ENCODE measurements at regions not wholly inside any gene's neighbourhood (a gene's known extent, or its start where the extent isn't known, plus 50 kb on each side); places are given as distances from the start of the nearest gene placed in this dataset.

DNA sequence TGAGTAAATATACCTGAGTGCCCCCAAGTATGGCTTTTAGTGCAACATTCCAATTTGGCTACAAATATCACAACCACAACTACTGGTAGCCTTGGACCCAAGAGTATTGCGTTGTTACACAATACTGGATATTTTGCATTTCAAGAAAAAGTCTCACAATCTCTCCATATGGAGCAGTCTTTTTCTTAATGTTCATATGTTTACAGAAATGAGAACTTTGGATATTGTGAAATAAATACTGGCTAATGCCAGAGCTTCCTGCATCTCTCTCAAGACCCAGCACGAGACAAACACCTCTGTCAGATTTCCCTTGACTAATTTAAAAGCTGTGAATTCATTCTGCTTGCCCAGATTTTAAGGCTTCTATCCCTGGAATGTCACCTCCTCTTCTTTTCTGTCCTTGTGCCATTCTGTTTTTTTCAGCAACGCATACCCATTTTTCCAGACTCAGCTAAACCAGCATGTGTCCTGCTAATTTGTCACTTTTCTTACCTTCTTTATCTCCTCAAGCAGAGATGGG is 136.2 kb upstream of the BACE2 start:
- no peak overlapping the region for H3K27ac Mint-ChIP-seq
- DNase-seq (no peak), ATAC-seq (ENCODE audit: low read depth in 2 of 2) (no peak)
- H3K4me3 Mint-ChIP-seq, result no peak overlapping the region
- H3K9me3 Mint-ChIP-seq, result peaks cover 0 to 21% (median 0%) of the 10 kb centered on the region in 7 donors
- peaks cover 17 to 32% (median 26%) of the 10 kb centered on the region in 3 donors for H3K27me3 Mint-ChIP-seq
- no peaks in the 10 kb centered on the region for H3K36me3 Mint-ChIP-seq
- H3K4me1 Mint-ChIP-seq, result no peaks in the 10 kb centered on the region

GRCh38 chr21:41032541-41032940 is 135.4 kb upstream of the BACE2 start:
- H3K4me3 Mint-ChIP-seq, result no peak overlapping the region
- no peak for DNase-seq
- no peaks in the 10 kb centered on the region for H3K4me1 Mint-ChIP-seq
- H3K9me3 Mint-ChIP-seq, result peaks cover 0 to 21% (median 0%) of the 10 kb centered on the region in 7 donors
- ATAC-seq (ENCODE audit: low read depth in 2 of 2), result no peak
- H3K27me3 Mint-ChIP-seq, result peaks cover 17 to 32% (median 26%) of the 10 kb centered on the region in 3 donors
- H3K27ac Mint-ChIP-seq, result no peak overlapping the region
- no peaks in the 10 kb centered on the region for H3K36me3 Mint-ChIP-seq

DNA sequence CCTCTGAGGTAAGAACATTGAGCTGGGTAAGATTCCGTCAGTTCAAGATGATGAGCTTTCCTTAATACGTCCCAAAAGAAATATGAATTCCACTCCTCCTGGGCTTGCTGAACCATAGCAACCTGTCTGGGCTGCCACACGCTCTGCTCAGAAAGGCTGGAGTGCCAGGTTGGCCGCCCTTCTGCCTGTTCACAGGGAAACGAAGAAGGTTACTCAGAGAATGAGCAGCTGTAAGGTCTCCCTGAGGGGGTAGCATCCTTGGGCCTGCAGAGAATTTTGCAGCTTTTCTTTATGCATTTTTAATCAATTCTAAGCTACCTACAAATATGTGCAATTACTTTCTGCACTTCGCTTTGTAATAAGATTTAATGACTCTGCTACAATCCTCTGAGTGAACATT is 130.7 kb upstream of the BACE2 start:
- Mint-ChIP-seq H3K4me3 (no peak overlapping the region), H3K36me3 (no peaks in the 10 kb centered on the region), H3K4me1 (no peaks in the 10 kb centered on the region), H3K9me3 (peaks cover 0 to 11% (median 0%) of the 10 kb centered on the region in 7 donors), H3K27me3 (peaks cover 6 to 25% (median 20%) of the 10 kb centered on the region in 3 donors), H3K27ac (no peak overlapping the region)
- ATAC-seq (ENCODE audit: low read depth in 2 of 2) (no peak), DNase-seq (no peak)

GRCh38 chr21:41037936-41038335 is 130.0 kb upstream of the BACE2 start:
- Mint-ChIP-seq H3K36me3 (no peaks in the 10 kb centered on the region), H3K27ac (no peak overlapping the region)

GRCh38 chr21:41043014-41043413 is 124.9 kb upstream of the BACE2 start:
- DNase-seq (no peak), ATAC-seq (ENCODE audit: low read depth in 2 of 2) (no peak)
- Mint-ChIP-seq H3K27ac (no peak overlapping the region), H3K4me1 (peaks cover 0 to 3% (median 0%) of the 10 kb centered on the region in 3 donors), H3K4me3 (no peak overlapping the region), H3K36me3 (no peaks in the 10 kb centered on the region), H3K9me3 (no peaks in the 10 kb centered on the region), H3K27me3 (peaks cover under 1 to 29% (median 5%) of the 10 kb centered on the region in 3 donors)

More at GRCh38 chr21:41037936-41038335, 130.0 kb upstream of the BACE2 start:
- Mint-ChIP-seq H3K4me3 (no peak overlapping the region), H3K9me3 (peaks cover 0 to 4% (median 0%) of the 10 kb centered on the region in 7 donors), H3K4me1 (no peaks in the 10 kb centered on the region), H3K27me3 (peaks cover 2 to 18% (median 17%) of the 10 kb centered on the region in 3 donors)
- no peak for DNase-seq
- ATAC-seq (ENCODE audit: low read depth in 2 of 2), result no peak

DNA sequence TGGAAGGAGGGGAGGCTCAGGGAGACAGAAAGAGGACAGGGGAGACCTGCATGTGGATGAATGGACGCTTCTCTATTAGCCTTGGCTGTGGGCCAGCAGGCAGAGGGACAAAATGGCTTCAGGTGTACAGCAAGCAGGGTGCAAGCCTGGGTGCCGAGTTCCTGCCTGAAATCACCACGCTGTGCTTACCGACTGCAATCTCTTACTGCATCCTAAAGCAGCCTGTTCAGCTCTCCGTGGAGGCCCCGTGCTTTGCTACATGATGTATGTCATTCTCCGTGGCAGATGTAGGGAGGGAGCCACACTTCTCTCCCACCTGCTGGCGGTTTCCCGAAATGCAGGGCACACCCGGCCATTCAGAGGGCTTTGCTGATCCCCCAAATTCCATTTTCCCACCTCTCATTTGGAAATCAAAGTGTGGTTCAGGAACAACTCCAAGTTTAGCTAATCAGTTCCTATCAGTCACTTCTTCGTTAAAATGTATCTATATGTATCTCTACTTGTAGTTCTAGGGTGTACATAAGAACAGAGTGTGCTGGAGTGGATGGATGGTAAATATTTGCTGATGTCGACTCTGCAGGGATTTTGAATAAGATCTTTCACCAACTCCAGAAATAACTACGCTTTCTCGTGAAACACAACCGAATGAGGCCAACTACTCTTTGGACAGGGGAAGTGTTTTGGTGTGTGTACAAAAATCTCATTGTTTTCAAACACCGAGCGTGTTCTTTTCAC is 122.3 kb upstream of the BACE2 start:
- DNase-seq (no peak), ATAC-seq (ENCODE audit: low read depth in 2 of 2) (no peak)
- H3K27ac Mint-ChIP-seq, result no peak overlapping the region
- H3K27me3 Mint-ChIP-seq, result peaks cover 0 to 35% (median 6%) of the 10 kb centered on the region in 3 donors
- peaks cover 0 to 3% (median 0%) of the 10 kb centered on the region in 3 donors for H3K4me1 Mint-ChIP-seq
- H3K4me3 Mint-ChIP-seq, result no peak overlapping the region
- no peaks in the 10 kb centered on the region for H3K9me3 Mint-ChIP-seq
- H3K36me3 Mint-ChIP-seq, result no peaks in the 10 kb centered on the region

- H3K36me3 Mint-ChIP-seq, result no peaks in the 10 kb centered on the region
- H3K4me1 Mint-ChIP-seq, result peaks cover 0 to 3% (median 0%) of the 10 kb centered on the region in 3 donors
- H3K9me3 Mint-ChIP-seq, result no peaks in the 10 kb centered on the region
- no peak for DNase-seq
- no peak for ATAC-seq (ENCODE audit: low read depth in 2 of 2)
- H3K27ac Mint-ChIP-seq, result no peak overlapping the region
- H3K4me3 Mint-ChIP-seq, result no peak overlapping the region
- H3K27me3 Mint-ChIP-seq, result peaks cover 0 to 36% (median 11%) of the 10 kb centered on the region in 3 donors
Measured at GRCh38 chr21:41048145-41048544, 119.8 kb upstream of the BACE2 start.

GRCh38 chr21:41048623-41049022 is 119.3 kb upstream of the BACE2 start:
- H3K36me3 Mint-ChIP-seq, result no peaks in the 10 kb centered on the region
- no peak overlapping the region for H3K4me3 Mint-ChIP-seq
- no peak for DNase-seq
- peaks cover 0 to 3% (median 0%) of the 10 kb centered on the region in 3 donors for H3K4me1 Mint-ChIP-seq
- H3K27ac Mint-ChIP-seq, result no peak overlapping the region
- no peaks in the 10 kb centered on the region for H3K9me3 Mint-ChIP-seq
- H3K27me3 Mint-ChIP-seq, result peaks cover 0 to 36% (median 11%) of the 10 kb centered on the region in 3 donors
- no peak for ATAC-seq (ENCODE audit: low read depth in 2 of 2)

DNA sequence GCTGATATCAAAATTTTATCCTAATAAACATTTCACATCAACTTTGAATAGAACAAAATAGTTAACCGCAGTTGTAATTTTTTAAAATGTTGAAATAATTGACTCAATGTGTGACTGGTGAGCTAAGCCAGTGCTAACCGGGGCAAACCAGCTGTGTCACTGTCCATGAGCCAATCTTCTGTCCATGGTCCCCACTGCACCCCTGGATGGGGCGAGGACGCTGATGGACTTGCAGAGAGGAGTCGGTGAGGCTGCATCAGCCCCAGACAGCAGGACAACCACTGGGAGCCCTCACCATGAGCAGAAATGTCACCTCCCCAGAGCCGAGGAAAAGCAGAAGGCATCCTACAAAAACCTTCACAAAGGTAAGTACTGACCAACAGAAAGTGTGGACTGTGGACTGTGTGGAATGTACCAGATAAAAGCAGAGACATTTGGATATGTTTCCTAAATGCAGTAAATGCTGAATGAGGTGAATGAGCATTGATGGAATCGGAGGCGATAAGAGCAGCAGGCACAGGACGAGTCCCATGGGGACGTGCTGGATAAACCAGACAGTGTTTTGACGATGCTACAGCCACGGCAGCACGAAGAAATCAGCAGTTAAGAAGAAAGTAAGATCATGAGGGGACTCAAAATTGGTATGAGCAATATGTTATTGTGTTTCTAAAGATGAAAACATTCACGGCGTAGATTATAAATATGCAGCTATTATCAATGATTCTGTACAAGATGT is 115.0 kb upstream of the BACE2 start:
- no peak for ATAC-seq (ENCODE audit: low read depth in 2 of 2)
- Mint-ChIP-seq H3K4me1 (no peaks in the 10 kb centered on the region), H3K4me3 (no peak overlapping the region)

DNA sequence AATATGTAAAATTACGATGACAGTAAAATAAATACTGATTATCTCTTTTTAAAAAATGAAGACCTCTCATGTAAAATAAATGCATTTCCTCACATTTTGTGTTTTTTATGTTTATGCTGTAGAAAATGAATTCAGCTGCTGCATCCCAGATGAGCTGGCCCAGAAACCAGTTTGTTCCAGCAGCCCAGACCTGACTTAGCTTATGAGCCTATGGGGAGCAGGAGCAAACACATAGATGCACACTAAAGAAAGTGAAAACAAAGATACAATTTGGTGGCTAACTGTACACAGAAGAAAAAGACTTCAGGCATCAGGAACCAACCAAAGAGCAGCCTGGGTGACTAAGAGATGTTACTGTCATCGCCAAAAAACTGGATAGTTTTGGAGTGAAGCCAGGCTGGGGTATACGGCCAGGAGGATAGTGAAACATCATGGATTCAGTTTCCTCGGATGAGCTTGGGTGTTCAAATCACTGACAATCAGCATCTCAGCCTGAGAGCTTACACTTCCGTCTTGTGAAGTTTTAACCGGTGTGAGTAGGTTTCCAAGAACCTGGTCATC is 113.9 kb upstream of the BACE2 start:
- H3K9me3 Mint-ChIP-seq, result peaks cover 0 to 6% (median 3%) of the 10 kb centered on the region in 7 donors
- H3K27me3 Mint-ChIP-seq, result peaks cover under 1 to 22% (median 5%) of the 10 kb centered on the region in 3 donors
- no peak overlapping the region for H3K4me3 Mint-ChIP-seq
- ATAC-seq (ENCODE audit: low read depth in 2 of 2) (no peak), DNase-seq (no peak)
- no peak overlapping the region for H3K27ac Mint-ChIP-seq
- H3K36me3 Mint-ChIP-seq, result no peaks in the 10 kb centered on the region
- no peaks in the 10 kb centered on the region for H3K4me1 Mint-ChIP-seq

More for the DNA sequence above, 115.0 kb upstream of the BACE2 start:
- no peak for DNase-seq
- H3K36me3 Mint-ChIP-seq, result no peaks in the 10 kb centered on the region
- H3K9me3 Mint-ChIP-seq, result peaks cover 0 to 4% (median 0%) of the 10 kb centered on the region in 7 donors
- peaks cover 0 to 20% (median 5%) of the 10 kb centered on the region in 3 donors for H3K27me3 Mint-ChIP-seq
- H3K27ac Mint-ChIP-seq, result no peak overlapping the region

- Mint-ChIP-seq H3K27me3 (peaks cover 10 to 29% (median 12%) of the 10 kb centered on the region in 3 donors), H3K9me3 (peaks cover 0 to 10% (median 4%) of the 10 kb centered on the region in 7 donors), H3K4me1 (no peaks in the 10 kb centered on the region), H3K27ac (no peak overlapping the region), H3K4me3 (no peak overlapping the region), H3K36me3 (no peaks in the 10 kb centered on the region)
- DNase-seq (no peak), ATAC-seq (ENCODE audit: low read depth in 2 of 2) (no peak)
Measured at GRCh38 chr21:41055266-41055665, 112.7 kb upstream of the BACE2 start.

- peaks cover 0 to 1% (median 0%) of the 10 kb centered on the region in 3 donors for H3K4me1 Mint-ChIP-seq
- DNase-seq, result no peak
Measured at GRCh38 chr21:41059871-41060270, 108.1 kb upstream of the BACE2 start.

GRCh38 chr21:41061701-41062100 is 106.3 kb upstream of the BACE2 start:
- DNase-seq (no peak), ATAC-seq (ENCODE audit: low read depth in 2 of 2) (no peak)
- H3K27me3 Mint-ChIP-seq, result peaks cover 33 to 44% (median 41%) of the 10 kb centered on the region in 3 donors
- H3K9me3 Mint-ChIP-seq, result peaks cover 0 to 10% (median 4%) of the 10 kb centered on the region in 7 donors
- H3K4me1 Mint-ChIP-seq, result peaks cover 0 to 1% (median 0%) of the 10 kb centered on the region in 3 donors
- H3K36me3 Mint-ChIP-seq, result no peaks in the 10 kb centered on the region
- H3K4me3 Mint-ChIP-seq, result no peak overlapping the region
- no peak overlapping the region for H3K27ac Mint-ChIP-seq

More at GRCh38 chr21:41059871-41060270, 108.1 kb upstream of the BACE2 start:
- Mint-ChIP-seq H3K9me3 (peaks cover 0 to 10% (median 4%) of the 10 kb centered on the region in 7 donors), H3K27me3 (peaks cover 24 to 42% (median 30%) of the 10 kb centered on the region in 3 donors), H3K4me3 (no peak overlapping the region), H3K27ac (no peak overlapping the region), H3K36me3 (no peaks in the 10 kb centered on the region)
- ATAC-seq (ENCODE audit: low read depth in 2 of 2), result no peak
